SH-SY5Y (cell line): ENCODE measurements at regions not wholly inside any gene's neighbourhood (a gene's known extent, or its start where the extent isn't known, plus 50 kb on each side); places are given as distances from the start of the nearest gene placed in this dataset.

Source experiments
- GATA2 ChIP-seq: IDR thresholded peaks from 2 replicates; pipeline ENCODE4 v1.6.1; 2011; ENCODE audit warnings: mild to moderate bottlenecking, low read depth, low read length
- GATA3 ChIP-seq: IDR thresholded peaks from 2 replicates; pipeline ENCODE4 v1.6.1; 2011; ENCODE audit warnings: low read depth, mild to moderate bottlenecking, low read length, moderate library complexity

DNA sequence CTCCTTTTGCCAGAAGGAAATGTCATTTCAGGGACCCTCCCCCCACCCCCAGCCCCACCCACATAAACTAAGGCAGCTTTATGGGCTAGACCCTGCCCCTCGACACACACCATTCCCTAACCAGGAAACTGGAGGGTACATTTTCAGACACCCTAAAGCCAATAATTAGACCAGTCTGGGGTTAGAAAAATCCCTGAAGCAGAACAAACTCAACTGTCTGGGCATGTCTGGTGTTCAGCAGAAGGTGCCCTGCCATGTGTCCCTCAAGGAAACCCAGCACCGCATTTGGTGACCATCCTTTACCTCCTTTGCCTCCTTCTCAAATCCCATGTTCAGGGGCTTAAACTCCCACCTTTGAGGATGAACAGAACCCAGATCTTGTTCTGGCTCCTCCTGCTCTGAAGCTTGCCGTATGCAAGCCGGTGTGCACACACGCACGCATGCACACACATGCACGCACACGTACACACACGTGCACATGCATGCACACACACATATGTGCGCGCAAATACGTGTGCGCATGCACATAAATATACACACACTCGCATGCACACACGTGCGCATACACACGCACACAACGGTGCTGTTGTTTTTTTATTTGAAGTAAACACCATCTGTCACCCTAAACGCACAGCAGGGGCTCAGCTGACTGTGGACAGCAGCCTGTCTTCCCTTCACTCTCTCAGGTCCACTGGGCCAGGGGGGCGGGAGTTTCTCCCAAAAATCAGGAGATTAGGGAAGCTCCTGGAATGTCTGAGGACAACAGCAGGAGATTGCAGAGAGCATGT, 156.8 kb upstream of the TNRC6C start:
- TF ChIP-seq GATA3: no peak
- TF ChIP-seq GATA2: no peak
